H1 (cell line): ENCODE measurements at regions not wholly inside any gene's neighbourhood (a gene's known extent, or its start where the extent isn't known, plus 50 kb on each side); places are given as distances from the start of the nearest gene placed in this dataset.
"Not testable (repeated sequence)": the region's sequence is repeated elsewhere in the genome, so short reads cannot be mapped to it uniquely, and the experiment has no call there.

Source experiments
- CTCF ChIA-PET: fragments of 300-600 bp; sonication (Branson Sonifier 250); formaldehyde crosslinking; loops from one replicate; lab custom pipeline; 2021; ENCODE audit not compliant: partially characterized antibody; lab: Charles Lee
- POLR2A ChIA-PET: fragments of 300-600 bp; sonication (Branson Sonifier 250); formaldehyde crosslinking; loops from one replicate; lab custom pipeline; 2021; ENCODE audit warnings: inconsistent platforms; ENCODE audit not compliant: partially characterized antibody; lab: Charles Lee
- DNase-seq, 2 experiments: peaks; one replicate each; pipeline versions ENCODE4 v3.0.0 to v3.0.0-alpha.2; 2010 to 2022; ENCODE audit warnings: low spot score in 2 of 2, low read depth in 1 of 2, mixed read lengths in 1 of 2
- FAIRE-seq: peaks from 2 replicates; lab custom pipeline; 2011; peaks lifted over from hg19 to GRCh38; lab: Jason Lieb, UNC
- H2AFZ ChIP-seq: 2 replicates; pipeline ENCODE4 v1.8.1; 2012; ENCODE audit warnings: low read length, inconsistent platforms
- H2AK5ac ChIP-seq: 2 replicates; pipeline ENCODE4 v1.6.1; 2013; ENCODE audit warnings: low read depth, low read length
- H2BK120ac ChIP-seq: replicated peaks from 2 replicates; pipeline ENCODE3; 2013; ENCODE audit warnings: low read depth, low read length, inconsistent platforms
- H2BK12ac ChIP-seq: 2 replicates; pipeline ENCODE4 v1.6.1; 2013; ENCODE audit warnings: low read depth, low read length
- H2BK15ac ChIP-seq: 2 replicates; pipeline ENCODE4 v1.6.1; 2013; ENCODE audit warnings: low read length
- H2BK20ac ChIP-seq: 2 replicates; pipeline ENCODE4 v1.6.1; 2013; ENCODE audit warnings: low read length
- H2BK5ac ChIP-seq: 2 replicates; pipeline ENCODE4 v1.6.1; 2013; ENCODE audit warnings: low read depth, low read length
- H3K14ac ChIP-seq: 2 replicates; pipeline ENCODE4 v1.6.1; 2013; ENCODE audit warnings: inconsistent platforms; ENCODE audit not compliant: insufficient read length
- H3K18ac ChIP-seq: 2 replicates; pipeline ENCODE4 v1.6.1; 2013; ENCODE audit warnings: low read length; ENCODE audit errors: extremely low read depth
- H3K23ac ChIP-seq: 2 replicates; pipeline ENCODE4 v1.6.1; 2013; ENCODE audit warnings: inconsistent platforms; ENCODE audit not compliant: insufficient read length
- H3K23me2 ChIP-seq: 2 replicates; pipeline ENCODE4 v1.6.1; 2013; ENCODE audit warnings: low read depth, low read length
- H3K27ac ChIP-seq: 2 replicates; pipeline ENCODE4 v1.6.1; 2011; ENCODE audit warnings: low read depth, low read length, inconsistent platforms
- H3K27me3 ChIP-seq, 4 experiments: replicated peaks in 1 of 4; 1 replicate in 1 of 4; 2 replicates in 3 of 4; pipeline versions ENCODE4 v1.6.1 to v1.8.1; 2011 to 2013; ENCODE audit warnings: low read length in 3 of 4, mild to moderate bottlenecking in 3 of 4, inconsistent platforms in 2 of 4, mixed read lengths in 2 of 4, moderate library complexity in 1 of 4; ENCODE audit not compliant: control insufficient read depth in 3 of 4, insufficient read depth in 3 of 4; ENCODE audit errors: extremely low read depth in 1 of 4
- H3K36me3 ChIP-seq, 4 experiments: 2 replicates each; pipeline versions ENCODE4 v1.6.1 to v1.8.1; 2011 to 2013; ENCODE audit warnings: mild to moderate bottlenecking in 4 of 4, low read length in 3 of 4, moderate library complexity in 2 of 4, control low read depth in 1 of 4, inconsistent platforms in 1 of 4; ENCODE audit not compliant: insufficient read depth in 4 of 4, control insufficient read depth in 2 of 4
- H3K4ac ChIP-seq: replicated peaks from 2 replicates; pipeline ENCODE3; 2013; ENCODE audit warnings: low read length, low read depth, mixed read lengths, inconsistent platforms; ENCODE audit not compliant: insufficient read length
- H3K4me1 ChIP-seq, 4 experiments: replicated peaks in 1 of 4; 1 replicate in 1 of 4; 2 replicates in 3 of 4; pipeline versions ENCODE4 v1.6.1 to v1.8.1; 2011 to 2013; ENCODE audit warnings: low read length in 3 of 4, inconsistent platforms in 2 of 4, mixed read lengths in 1 of 4; ENCODE audit not compliant: insufficient read depth in 4 of 4, control insufficient read depth in 3 of 4
- H3K4me2 ChIP-seq, 2 experiments: 2 replicates each; pipeline versions ENCODE4 v1.6.1 to v1.8.1; 2011 to 2013; ENCODE audit warnings: low read depth in 2 of 2, low read length in 2 of 2, control low read depth in 1 of 2, inconsistent platforms in 1 of 2, mild to moderate bottlenecking in 1 of 2; ENCODE audit not compliant: insufficient read depth in 1 of 2
- H3K4me3 ChIP-seq, 4 experiments: fragments of 200-600, 300-600 bp in 1 of 4; sonication (generic), shearing (Covaris generic), sonication (Bioruptor Twin) in 1 of 4; 2 replicates each; pipeline versions ENCODE4 v1.5.1 to v1.8.1; 2011 to 2016; ENCODE audit warnings: low read length in 4 of 4, low read depth in 3 of 4, control low read depth in 2 of 4, inconsistent platforms in 2 of 4, mild to moderate bottlenecking in 2 of 4, mixed read lengths in 1 of 4, moderate library complexity in 1 of 4; ENCODE audit not compliant: insufficient read depth in 2 of 4; ENCODE audit errors: extremely low read depth in 1 of 4
- H3K56ac ChIP-seq: replicated peaks from 2 replicates; pipeline ENCODE3; 2013; ENCODE audit warnings: low read depth, mild to moderate bottlenecking, mixed read lengths, low read length, inconsistent platforms; ENCODE audit not compliant: insufficient read length
- H3K79me1 ChIP-seq: 2 replicates; pipeline ENCODE4 v1.6.1; 2013; ENCODE audit warnings: low read depth, low read length, control low read depth
- H3K79me2 ChIP-seq, 2 experiments: 2 replicates each; pipeline versions ENCODE4 v1.6.1 to v1.8.1; 2012 to 2013; ENCODE audit warnings: low read length in 2 of 2, mild to moderate bottlenecking in 2 of 2, inconsistent platforms in 1 of 2; ENCODE audit not compliant: insufficient read depth in 2 of 2, control insufficient read depth in 1 of 2
- H3K9ac ChIP-seq, 4 experiments: replicated peaks in 1 of 4; 1 replicate in 1 of 4; 2 replicates in 3 of 4; pipeline versions ENCODE4 v1.6.1 to v1.8.1; 2011 to 2013; ENCODE audit warnings: low read depth in 3 of 4, low read length in 3 of 4, control low read depth in 2 of 4, mild to moderate bottlenecking in 2 of 4, moderate library complexity in 2 of 4, inconsistent platforms in 1 of 4; ENCODE audit errors: extremely low read depth in 1 of 4
- H3K9me3 ChIP-seq, 2 experiments: 2 replicates each; pipeline versions ENCODE4 v1.6.1 to v1.8.1; 2012 to 2013; ENCODE audit warnings: mild to moderate bottlenecking in 2 of 2, moderate library complexity in 2 of 2, control low read depth in 1 of 2, inconsistent platforms in 1 of 2, low read depth in 1 of 2, low read length in 1 of 2, mixed read lengths in 1 of 2; ENCODE audit not compliant: insufficient read depth in 2 of 2
- H4K20me1 ChIP-seq, 2 experiments: replicated peaks in 1 of 2; 2 replicates each; pipeline versions ENCODE3 to v1.8.1; 2011 to 2013; ENCODE audit warnings: inconsistent platforms in 2 of 2, low read length in 2 of 2, mild to moderate bottlenecking in 1 of 2; ENCODE audit not compliant: insufficient read depth in 2 of 2, control insufficient read depth in 1 of 2
- H4K5ac ChIP-seq: 2 replicates; pipeline ENCODE4 v1.6.1; 2013; ENCODE audit warnings: low read length, low read depth, mixed read lengths, inconsistent platforms; ENCODE audit not compliant: insufficient read length
- H4K8ac ChIP-seq: 2 replicates; pipeline ENCODE4 v1.8.0; 2013; ENCODE audit warnings: mild to moderate bottlenecking, moderate library complexity, low read length, inconsistent platforms; ENCODE audit not compliant: insufficient read depth; ENCODE audit errors: extremely low read depth
- H4K91ac ChIP-seq: replicated peaks from 2 replicates; pipeline ENCODE3; 2013; ENCODE audit warnings: low read length, mixed read lengths, inconsistent platforms; ENCODE audit not compliant: insufficient read length
- WGBS, 2 experiments: shearing (Covaris generic) in 1 of 2; methylation state at CpG; one replicate each; pipeline versions ENCODE4 v1.1.6 to v1.1.7; 2013 to 2015; ENCODE audit warnings: low lambda C conversion rate in 2 of 2, mixed read lengths in 2 of 2, inconsistent platforms in 1 of 2, low coverage in 1 of 2, missing lambda C conversion rate in 1 of 2; ENCODE audit not compliant: insufficient replicate concordance in 2 of 2, insufficient coverage in 1 of 2, insufficient read length in 1 of 2; ENCODE audit errors: extremely low coverage in 1 of 2, missing lambda C conversion rate in 1 of 2; 5-methylcytosine and 5-hydroxymethylcytosine counted together

GRCh38 chrX:34335376-34335775 is 203.3 kb upstream of the FAM47A start:
- not testable (repeated sequence) for H3K4me1 ChIP-seq, H3K4me3 ChIP-seq

More at GRCh38 chrX:34335376-34335775, 203.3 kb upstream of the FAM47A start:
- H2AFZ ChIP-seq, H4K91ac ChIP-seq, H3K9ac ChIP-seq, H3K79me2 ChIP-seq, H3K4ac ChIP-seq, H3K36me3 ChIP-seq, H3K9me3 ChIP-seq, H3K4me2 ChIP-seq, POLR2A ChIA-PET, H4K5ac ChIP-seq, FAIRE-seq, H3K14ac ChIP-seq, H2AK5ac ChIP-seq, H4K8ac ChIP-seq, H2BK15ac ChIP-seq, H3K27ac ChIP-seq, CTCF ChIA-PET, H2BK120ac ChIP-seq, H3K56ac ChIP-seq, H3K79me1 ChIP-seq, H3K18ac ChIP-seq, H3K27me3 ChIP-seq, H3K23me2 ChIP-seq, H2BK12ac ChIP-seq, H3K23ac ChIP-seq, H2BK5ac ChIP-seq, DNase-seq, H4K20me1 ChIP-seq, H2BK20ac ChIP-seq: not testable (repeated sequence)
- WGBS, 2 experiments: 90% methylated on average over 2 of the region's 2 CpGs; no CpG with 5 or more reads in 1 of the 2 experiments
